Stimulated activated CD8-positive, alpha-beta memory T cell treated with anti-CD3 and anti-CD28 coated beads, Interleukin-7, amount 100 ng/mL, for 48 hours (primary cell): ENCODE measurements at regions not wholly inside any gene's neighbourhood (a gene's known extent, or its start where the extent isn't known, plus 50 kb on each side); places are given as distances from the start of the nearest gene placed in this dataset.
A peak's percentile ranks its signal among the peaks of the same experiment; 100 is the strongest.

Source experiments
- DNase-seq, 2 donors: peaks; one replicate each; pipeline ENCODE4 v3.0.0-alpha.2; 2020; ENCODE audit warnings: low read depth in 1 of 2; ENCODE audit errors: extremely low read depth in 1 of 2

- no peak for DNase-seq
Observed at GRCh38 chr12:92290886-92291285, 145.2 kb upstream of the BTG1 start.

DNA sequence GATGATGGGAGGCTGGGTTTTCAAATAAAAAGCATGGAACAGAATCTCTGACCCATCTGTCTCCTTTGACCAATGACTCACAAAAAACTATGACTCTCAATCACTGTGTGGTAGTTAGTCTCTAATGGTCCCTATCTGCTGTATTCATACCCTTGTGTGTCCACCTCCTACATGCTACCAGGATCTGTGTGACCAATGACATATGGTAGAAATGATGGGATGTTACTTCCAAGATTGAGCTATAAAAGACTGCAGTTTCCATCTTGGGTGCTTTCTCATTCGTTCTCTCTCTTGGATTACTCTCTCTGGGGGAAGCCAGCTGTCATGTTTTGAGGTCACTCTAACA, 144.7 kb upstream of the BTG1 start:
- no peak for DNase-seq

- no peak for DNase-seq
Observed at GRCh38 chr12:92289629-92290349, 144.1 kb upstream of the BTG1 start.

DNA sequence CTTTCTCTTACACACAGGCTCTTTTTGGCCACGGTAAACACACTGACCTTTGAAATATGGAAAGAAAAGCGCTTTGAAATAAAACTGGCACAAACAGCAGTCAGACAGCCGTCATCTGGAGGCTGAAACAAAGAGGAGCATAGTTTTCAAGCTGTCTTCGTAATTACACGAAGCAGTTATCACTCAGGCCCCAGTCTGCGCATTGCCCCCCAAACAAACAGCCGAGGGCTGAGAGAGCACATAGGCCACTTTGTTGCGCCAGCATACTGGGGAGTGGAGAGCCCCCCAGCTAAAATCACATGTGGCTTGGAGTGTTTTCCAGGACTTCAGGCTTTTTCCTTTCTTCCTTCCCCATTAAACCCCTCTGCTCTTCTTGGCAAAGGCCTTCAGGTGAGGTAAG, 142.9 kb upstream of the BTG1 start:
- no peak for DNase-seq

DNA sequence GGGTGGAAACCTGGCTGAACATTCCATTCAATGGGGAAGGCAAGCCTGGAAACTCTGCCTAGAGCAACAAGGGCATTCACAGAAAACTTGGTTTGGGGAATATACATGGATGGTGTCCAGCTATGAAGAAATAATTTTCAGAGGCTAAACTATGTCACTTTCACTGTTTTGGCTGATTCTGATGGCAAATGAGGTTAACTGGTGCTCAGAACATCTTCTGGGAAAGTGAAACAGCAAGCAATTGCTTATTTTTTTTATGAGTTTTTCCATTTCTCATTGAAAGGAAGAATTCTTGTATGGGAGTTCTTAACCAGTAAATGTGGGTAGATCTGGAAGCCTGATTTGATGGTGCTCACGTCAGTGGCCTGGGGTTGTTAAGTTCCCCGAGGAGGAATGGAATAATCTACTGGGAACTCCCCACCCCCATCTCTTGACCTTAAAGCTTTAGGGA, 132.8 kb upstream of the BTG1 start:
- DNase-seq: peak in 1 of 2 donors; percentile 1

DNA sequence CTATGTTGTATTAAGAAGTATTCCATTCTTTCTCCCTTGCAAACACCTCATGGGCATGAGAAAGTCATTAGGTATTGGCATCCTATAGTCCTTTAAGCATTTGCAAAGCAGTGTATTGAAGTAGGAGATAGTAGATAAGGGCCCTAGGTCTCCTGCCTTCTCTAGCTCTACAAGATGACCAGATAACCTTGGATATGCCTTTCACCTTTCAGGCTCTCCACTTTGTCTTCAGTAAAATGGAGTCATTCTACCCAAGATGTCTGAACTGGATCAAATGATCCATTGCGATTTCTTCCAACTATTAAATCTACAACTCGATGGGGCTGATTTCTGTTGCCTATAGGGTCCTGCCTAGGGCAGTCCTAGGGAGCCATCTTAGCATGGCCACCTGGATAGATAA, 132.1 kb upstream of the BTG1 start:
- DNase-seq: no peak

- DNase-seq: no peak
Observed at GRCh38 chr12:92276276-92276675, 130.6 kb upstream of the BTG1 start.

DNA sequence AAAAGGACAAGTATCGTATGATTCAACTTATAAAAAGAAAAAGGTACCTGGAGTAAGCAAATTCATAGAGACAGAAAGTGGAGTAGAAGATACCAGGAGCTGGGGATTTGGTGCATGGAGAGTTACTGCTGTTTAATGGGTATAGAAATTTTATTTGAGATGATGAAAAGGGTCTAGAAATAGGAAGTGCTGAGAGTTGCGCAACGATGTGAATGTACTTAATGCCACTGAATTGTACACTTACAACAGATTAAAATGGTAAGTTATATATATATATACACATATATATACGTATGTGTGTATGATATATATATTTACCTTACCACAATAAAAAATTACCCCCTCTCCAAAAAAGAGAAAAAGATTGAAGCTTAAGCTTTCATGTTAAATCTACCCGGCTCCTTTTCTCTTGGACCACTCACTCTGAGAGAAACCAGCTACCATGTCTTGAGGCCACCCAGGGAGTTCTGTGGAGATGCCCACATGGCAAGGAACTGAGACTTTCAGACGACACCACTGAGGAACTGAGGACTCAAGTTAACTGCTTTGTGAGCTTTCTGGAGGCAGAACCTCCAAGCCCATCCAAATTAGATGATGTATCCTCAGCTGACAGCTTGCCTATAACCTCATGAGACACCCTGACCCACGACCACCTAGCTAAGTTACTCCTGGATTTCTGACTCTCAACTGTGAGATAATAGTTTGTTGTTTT, 130.0 kb upstream of the BTG1 start:
- no peak for DNase-seq

DNA sequence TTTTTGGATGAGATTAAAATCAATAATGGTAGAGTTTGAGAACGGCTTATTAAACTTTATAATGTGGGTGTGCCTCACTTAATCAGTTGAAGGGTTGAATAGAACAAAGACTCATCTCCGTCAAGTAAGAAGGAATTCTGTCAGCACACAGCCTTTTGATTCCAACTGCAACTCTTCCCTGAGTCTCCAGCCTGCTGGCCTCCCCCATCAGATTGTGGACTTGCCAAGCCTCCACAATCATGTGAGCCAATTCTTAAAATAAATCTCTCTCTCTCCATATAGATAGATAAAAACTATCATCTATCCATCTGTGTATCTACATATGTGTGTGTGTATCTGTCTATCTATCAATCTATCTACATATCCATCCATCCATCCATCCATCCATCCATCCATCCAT, 127.4 kb upstream of the BTG1 start:
- DNase-seq: no peak

DNA sequence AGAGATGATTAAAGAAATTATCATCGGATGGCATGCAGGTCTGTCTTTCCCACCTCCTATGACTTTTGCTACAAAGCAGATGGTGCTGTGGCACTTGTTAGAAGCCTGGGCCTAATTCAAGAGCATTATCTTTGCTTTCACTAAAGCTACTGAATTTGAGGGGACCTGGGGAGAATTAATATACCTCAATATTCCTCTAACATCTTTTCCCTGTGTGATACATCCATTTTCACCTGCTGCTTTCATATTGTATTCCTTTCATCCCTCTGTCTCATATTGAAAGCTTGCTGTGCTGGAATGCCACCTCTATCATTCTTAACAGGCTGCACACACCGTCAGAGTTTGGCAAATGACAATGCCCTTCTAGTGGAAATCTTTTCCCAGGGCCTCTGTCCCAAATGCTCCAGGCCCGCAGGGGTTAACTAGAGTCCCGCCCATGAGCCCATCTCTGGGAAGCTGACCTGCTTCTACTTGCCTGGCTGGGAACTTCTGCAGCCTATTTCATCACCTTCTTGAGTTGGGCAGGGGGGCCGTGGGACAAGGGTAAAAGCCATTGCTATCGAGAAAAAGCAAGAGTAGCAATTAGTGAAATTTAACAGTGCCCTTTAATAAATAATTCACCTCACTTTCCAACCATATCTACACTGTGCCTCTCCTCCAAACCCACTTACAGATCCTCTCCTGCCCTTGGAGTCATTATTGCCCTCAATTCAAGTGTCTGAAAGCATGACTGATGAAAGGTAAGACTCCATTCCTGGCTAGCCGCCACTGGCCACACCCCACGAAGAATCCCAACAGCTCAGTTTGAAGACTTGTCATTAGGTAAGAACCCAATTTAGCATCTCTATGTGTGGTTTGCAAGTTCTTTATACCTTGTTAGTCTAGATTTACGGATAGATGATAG, 126.7 kb upstream of the BTG1 start:
- DNase-seq: no peak

DNA sequence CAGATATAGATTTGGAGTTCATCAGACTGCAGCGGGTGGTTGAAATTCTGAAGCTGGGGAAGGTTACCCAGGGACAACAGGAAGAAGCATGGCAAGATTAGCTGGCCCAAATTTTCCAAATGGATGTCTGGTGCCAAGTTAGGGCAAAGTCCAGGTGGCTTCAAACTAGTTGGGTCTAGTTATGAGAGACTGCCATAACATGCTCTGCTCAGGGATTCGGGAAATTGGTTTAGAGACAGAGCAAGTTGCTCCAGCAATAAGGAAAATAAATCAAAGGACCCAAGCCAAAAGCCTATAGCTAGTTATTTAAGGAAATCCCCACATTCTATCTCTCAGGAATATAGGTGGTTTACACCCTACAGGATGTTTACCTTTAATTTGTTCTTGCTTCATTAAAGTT, 125.7 kb upstream of the BTG1 start:
- DNase-seq: no peak

DNA sequence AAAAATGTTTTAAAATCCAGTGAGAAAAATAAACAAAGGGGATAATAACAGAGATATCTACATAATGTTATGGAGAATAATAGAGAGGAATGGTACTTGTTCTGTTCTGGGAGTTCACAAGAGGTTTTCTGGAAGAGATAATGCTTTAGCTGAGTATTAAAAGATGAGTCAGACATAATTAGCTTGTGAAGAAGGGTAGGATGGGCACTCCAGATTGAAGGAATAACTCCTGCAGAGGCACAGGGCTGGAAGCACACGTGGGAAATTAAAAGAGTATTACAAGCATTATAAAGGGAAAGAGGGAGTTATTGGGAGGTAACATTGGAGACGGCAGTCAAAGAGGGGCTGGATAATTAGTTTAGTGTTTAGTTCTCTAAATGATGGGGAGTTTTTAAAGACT, 124.9 kb upstream of the BTG1 start:
- DNase-seq: no peak

- no peak for DNase-seq
Observed at GRCh38 chr12:92268946-92269345, 123.3 kb upstream of the BTG1 start.

DNA sequence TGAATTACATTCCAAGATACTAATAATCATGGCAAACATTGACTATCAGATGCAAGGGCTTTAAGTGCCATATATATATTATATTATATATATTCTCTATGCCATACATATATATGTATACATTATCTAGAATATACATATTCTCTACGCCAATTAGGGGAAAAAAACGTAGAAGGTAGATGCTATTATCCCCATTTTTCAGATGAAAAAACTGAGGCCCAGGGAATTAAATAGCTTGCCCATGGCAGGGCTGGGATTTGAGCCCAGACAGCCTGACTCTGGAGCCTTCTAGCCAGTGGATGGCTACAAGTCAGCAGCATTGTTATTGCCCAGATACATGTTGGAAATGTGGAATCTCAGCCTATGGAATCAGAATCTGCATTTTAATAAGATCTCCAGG, 116.0 kb upstream of the BTG1 start:
- DNase-seq: no peak

GRCh38 chr12:92261071-92261470, 115.4 kb upstream of the BTG1 start:
- DNase-seq: no peak

GRCh38 chr12:92259696-92260251, 114.1 kb upstream of the BTG1 start:
- DNase-seq: no peak

GRCh38 chr12:92259291-92259690, 113.6 kb upstream of the BTG1 start:
- DNase-seq: no peak

- DNase-seq: no peak
Observed at GRCh38 chr12:92257261-92257660, 111.6 kb upstream of the BTG1 start.

DNA sequence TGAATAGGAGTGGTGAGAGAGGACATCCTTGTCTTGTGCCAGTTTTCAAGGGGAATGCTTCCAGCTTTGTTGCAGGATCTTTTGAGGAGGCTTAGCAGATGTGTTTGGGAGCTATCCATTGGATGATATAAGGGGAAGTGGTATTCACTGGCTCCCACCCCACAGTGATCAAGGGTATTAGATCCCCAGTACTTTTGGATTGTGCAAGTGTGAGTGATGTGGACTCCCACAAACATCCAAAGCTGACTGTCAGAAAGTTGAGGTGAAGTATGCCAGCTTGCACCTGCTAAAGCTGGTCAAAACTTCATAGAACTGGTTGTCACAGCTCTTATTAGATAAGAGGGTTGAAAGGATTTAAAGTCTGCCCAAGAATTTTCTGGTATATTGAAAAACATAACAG, 110.1 kb upstream of the BTG1 start:
- DNase-seq: no peak

GRCh38 chr12:92253301-92253700, 107.7 kb upstream of the BTG1 start:
- no peak for DNase-seq

DNA sequence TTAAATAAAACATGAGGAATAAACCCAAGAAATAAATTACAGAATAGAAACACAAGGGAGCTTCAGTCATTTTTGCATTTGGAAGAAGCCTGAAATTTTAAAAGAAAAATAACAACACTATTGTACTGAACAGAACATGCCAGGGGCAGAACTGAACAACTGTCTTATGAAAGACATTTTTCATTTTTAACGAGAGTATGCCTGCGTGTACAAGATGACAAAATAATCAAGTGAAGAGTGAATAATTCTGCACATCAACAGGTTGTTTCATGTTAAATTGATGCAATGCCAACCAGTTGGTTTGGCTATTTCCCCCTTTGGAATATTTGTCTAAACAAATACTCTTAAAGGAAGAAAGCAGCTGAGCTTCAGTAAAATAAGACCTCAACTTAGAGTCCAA, 103.3 kb upstream of the BTG1 start:
- no peak for DNase-seq
